Testis (tissue), 2 donors: ENCODE measurements at regions not wholly inside any gene's neighbourhood (a gene's known extent, or its start where the extent isn't known, plus 50 kb on each side); places are given as distances from the start of the nearest gene placed in this dataset.

Source experiments
- DNase-seq: peaks from one replicate; pipeline ENCODE4 v3.0.0-alpha.2; 2019
- H3K27ac ChIP-seq, 2 donors: fragments of 200-600 bp; sonication (generic); one replicate each; pipeline ENCODE4 v1.5.1; 2019
- H3K27me3 ChIP-seq: fragments of 200-600 bp; sonication (generic); one replicate; pipeline ENCODE4 v1.5.1; 2019
- H3K36me3 ChIP-seq: fragments of 200-600 bp; sonication (generic); one replicate; pipeline ENCODE4 v1.5.1; 2017; ENCODE audit warnings: low read depth; ENCODE audit errors: missing control alignments
- H3K4me1 ChIP-seq: fragments of 200-600 bp; sonication (generic); one replicate; pipeline ENCODE4 v1.5.1; 2019
- H3K4me3 ChIP-seq, 2 donors: fragments of 200-600 bp; sonication (generic); one replicate each; pipeline ENCODE4 v1.5.1; 2017 to 2019
- H3K9me3 ChIP-seq: fragments of 200-600 bp; sonication (generic); one replicate; pipeline ENCODE4 v1.5.1; 2017
- POLR2A ChIP-seq: fragments of 450-650 bp; IDR thresholded peaks from one replicate; pipeline ENCODE4 v1.6.1; 2017; ENCODE audit warnings: antibody characterized with exemption, mild to moderate bottlenecking, moderate library complexity
- WGBS, 2 donors: methylation state at CpG; one replicate each; pipeline ENCODE4 v1.1.5; 2018; 5-methylcytosine and 5-hydroxymethylcytosine counted together
- intact Hi-C: fragments of 100-400 bp; cut with DNase I; formaldehyde crosslinking; loops from one replicate; pipeline ENCODE4 v1.15.1; 2023; ENCODE audit warnings: low total_unique reads
- TF ChIP-seq, protein P1 (sequence below), 3 experiments: fragments of 450-650 bp in 2 of 3; fragments of 200-600 bp in 1 of 3; sonication (generic) in 1 of 3; IDR thresholded peaks; one replicate each; pipeline ENCODE4 v1.5.1; 2016 to 2019; ENCODE audit warnings: antibody characterized with exemption in 3 of 3, mild to moderate bottlenecking in 2 of 3, moderate library complexity in 1 of 3

DNA sequence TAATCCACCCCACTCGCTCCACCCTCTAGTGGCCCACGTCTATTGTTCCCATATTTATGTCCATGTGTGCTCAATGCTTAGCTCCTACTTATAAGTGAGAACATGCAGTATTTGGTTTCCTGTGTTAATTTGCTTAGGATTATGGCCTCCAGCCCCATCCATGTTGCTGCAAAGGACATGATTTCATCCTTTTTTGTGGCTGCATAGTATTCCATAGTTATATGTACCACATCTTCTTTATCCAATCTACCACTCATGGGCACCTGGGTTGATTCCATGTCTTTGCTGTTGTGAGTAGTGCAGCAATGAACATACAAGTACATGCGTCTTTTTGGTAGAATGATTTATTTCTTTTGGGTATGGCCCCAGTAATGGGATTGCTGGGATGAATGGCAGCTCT is 319.9 kb downstream of the DYSF start:
- DNase-seq: no peak
- intact Hi-C loops: no loop called here
- Histone ChIP-seq H3K27ac (no peak overlapping the region), H3K4me3 (no peak overlapping the region), H3K36me3 (no peaks in the 10 kb centered on the region), H3K4me1 (no peaks in the 10 kb centered on the region), H3K9me3 (no peaks in the 10 kb centered on the region), H3K27me3 (no peaks in the 10 kb centered on the region)
- WGBS, 2 donors: 92 to 94% methylated on average over 3 of the region's 3 CpGs
- no peak for TF ChIP-seq POLR2A
- TF ChIP-seq, protein P1, sequence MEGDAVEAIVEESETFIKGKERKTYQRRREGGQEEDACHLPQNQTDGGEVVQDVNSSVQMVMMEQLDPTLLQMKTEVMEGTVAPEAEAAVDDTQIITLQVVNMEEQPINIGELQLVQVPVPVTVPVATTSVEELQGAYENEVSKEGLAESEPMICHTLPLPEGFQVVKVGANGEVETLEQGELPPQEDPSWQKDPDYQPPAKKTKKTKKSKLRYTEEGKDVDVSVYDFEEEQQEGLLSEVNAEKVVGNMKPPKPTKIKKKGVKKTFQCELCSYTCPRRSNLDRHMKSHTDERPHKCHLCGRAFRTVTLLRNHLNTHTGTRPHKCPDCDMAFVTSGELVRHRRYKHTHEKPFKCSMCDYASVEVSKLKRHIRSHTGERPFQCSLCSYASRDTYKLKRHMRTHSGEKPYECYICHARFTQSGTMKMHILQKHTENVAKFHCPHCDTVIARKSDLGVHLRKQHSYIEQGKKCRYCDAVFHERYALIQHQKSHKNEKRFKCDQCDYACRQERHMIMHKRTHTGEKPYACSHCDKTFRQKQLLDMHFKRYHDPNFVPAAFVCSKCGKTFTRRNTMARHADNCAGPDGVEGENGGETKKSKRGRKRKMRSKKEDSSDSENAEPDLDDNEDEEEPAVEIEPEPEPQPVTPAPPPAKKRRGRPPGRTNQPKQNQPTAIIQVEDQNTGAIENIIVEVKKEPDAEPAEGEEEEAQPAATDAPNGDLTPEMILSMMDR (IDR thresholded peaks at IDR 0.05): no peak

DNA sequence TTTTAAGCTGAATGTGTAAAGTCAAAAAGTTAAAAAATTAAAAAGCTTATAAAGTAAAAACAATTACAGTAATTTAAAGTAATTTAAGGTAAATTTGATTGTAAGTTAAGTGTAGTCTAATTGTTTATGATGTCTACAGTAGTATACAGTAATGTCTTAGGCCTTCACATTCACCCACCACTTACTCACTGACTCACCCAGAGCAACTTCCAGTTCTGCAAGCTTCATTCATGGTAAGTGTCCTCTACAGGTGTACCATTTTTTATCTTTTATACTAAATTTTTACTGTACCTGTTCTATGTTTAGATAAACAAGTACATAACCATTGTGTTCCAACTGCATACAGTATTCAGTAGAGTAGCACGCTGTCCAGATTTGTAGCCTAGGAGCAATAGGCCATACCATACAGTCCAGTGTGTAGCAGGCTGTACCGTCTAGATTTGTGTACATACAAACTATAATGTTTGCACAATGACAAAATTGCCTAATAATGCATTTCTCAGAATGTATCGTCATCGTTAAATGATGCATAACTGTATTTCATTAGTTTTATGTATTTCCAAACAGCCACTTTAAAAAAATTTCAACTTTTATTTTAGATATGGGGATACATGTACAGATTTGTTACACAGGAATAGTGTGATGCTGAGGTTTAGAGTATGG is 319.3 kb downstream of the DYSF start:
- TF ChIP-seq, protein P1 (IDR thresholded peaks at IDR 0.05): no peak
- TF ChIP-seq POLR2A: no peak
- H3K4me3 ChIP-seq: no peak overlapping the region
- 91 to 92% methylated on average over 4 of the region's 4 CpGs for WGBS, 2 donors
- no peaks in the 10 kb centered on the region for H3K36me3 ChIP-seq
- H3K4me1 ChIP-seq: no peaks in the 10 kb centered on the region
- H3K27me3 ChIP-seq: no peaks in the 10 kb centered on the region
- H3K9me3 ChIP-seq: no peaks in the 10 kb centered on the region
- no peak overlapping the region for H3K27ac ChIP-seq
- intact Hi-C loops: no loop called here
- DNase-seq: no peak

DNA sequence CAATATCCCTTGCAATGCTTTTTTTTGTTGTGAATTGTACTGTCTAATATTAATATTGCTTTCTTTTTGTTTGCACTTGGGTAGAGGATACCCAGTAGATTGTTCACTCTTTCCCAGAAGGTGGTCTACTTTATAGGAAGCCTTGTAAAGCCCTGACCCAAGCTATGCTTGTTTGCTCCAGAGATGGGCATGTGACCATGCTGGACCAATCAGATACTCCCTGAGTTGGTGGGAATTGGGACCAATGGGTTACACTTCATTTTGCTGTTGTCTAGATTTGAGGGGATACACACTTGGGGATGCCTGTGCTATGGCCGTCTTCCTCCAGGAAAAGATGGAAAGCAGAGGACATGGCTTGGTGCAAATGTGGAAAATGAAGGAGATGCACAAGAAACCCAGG is 314.3 kb downstream of the DYSF start:
- no peaks in the 10 kb centered on the region for H3K36me3 ChIP-seq
- no peak for TF ChIP-seq POLR2A
- TF ChIP-seq, protein P1 (IDR thresholded peaks at IDR 0.05): no peak
- H3K4me3 ChIP-seq: no peak overlapping the region
- intact Hi-C loops: no loop called here
- no peak overlapping the region for H3K27ac ChIP-seq
- 81 to 87% methylated on average over 1 of the region's 1 CpG for WGBS, 2 donors
- H3K9me3 ChIP-seq: no peaks in the 10 kb centered on the region
- DNase-seq: no peak
- H3K27me3 ChIP-seq: no peaks in the 10 kb centered on the region
- H3K4me1 ChIP-seq: no peaks in the 10 kb centered on the region

DNA sequence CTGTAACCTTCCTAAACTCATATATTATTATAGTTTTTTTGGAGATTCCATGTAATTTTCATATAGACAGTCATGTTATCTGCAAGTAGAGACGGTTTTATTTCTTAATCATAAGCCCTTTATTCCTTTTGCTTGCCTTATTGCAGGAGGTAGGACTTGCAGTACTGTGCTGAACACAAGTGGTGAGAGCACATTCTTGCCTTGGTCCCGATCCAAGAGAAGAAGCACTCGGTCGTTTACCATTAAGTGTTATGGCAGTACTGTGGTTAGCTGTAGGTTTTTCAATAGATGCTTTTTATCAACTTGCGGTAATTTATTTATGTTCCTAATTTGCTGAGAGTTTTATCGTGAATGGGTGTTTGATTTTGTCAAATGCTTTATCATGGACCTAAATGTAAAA is 305.7 kb downstream of the DYSF start:
- Histone ChIP-seq H3K36me3 (no peaks in the 10 kb centered on the region), H3K4me1 (no peaks in the 10 kb centered on the region), H3K9me3 (no peaks in the 10 kb centered on the region), H3K27me3 (no peaks in the 10 kb centered on the region), H3K4me3 (no peak overlapping the region), H3K27ac (no peak overlapping the region)
- WGBS, 2 donors: 63 to 69% methylated on average over 6 of the region's 6 CpGs
- no peak for TF ChIP-seq POLR2A
- TF ChIP-seq, protein P1 (IDR thresholded peaks at IDR 0.05): no peak
- intact Hi-C loops: no loop called here
- no peak for DNase-seq

DNA sequence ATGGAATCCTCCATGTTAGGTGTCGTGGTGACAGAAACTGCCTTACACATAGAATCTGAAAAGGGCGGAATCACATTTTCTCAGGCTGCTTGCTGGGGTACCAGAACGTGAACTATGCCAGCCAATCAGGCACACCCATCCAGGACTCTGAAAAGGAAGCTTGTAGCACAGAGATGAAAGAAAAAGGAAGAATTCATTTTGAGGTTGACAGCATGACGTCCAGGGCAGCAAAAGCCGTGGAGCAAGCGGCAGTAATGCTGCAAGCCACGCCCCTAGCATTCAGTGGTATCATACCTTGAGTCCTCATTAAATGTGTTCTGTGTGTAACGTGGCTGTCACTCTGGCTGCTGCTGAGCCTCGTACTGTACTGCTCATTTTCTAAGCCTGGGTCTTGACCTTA is 304.0 kb downstream of the DYSF start:
- no peak for DNase-seq
- no peaks in the 10 kb centered on the region for H3K4me1 ChIP-seq
- TF ChIP-seq, protein P1 (IDR thresholded peaks at IDR 0.05): no peak
- TF ChIP-seq POLR2A: no peak
- H3K27ac ChIP-seq: no peak overlapping the region
- H3K9me3 ChIP-seq: no peaks in the 10 kb centered on the region
- H3K27me3 ChIP-seq: no peaks in the 10 kb centered on the region
- 80 to 81% methylated on average over 9 of the region's 9 CpGs for WGBS, 2 donors
- no peaks in the 10 kb centered on the region for H3K36me3 ChIP-seq
- no peak overlapping the region for H3K4me3 ChIP-seq
- intact Hi-C loops: no loop called here
